Panc1 (cell line): ENCODE measurements at regions not wholly inside any gene's neighbourhood (a gene's known extent, or its start where the extent isn't known, plus 50 kb on each side); places are given as distances from the start of the nearest gene placed in this dataset.

Source experiments
- ATAC-seq: fragments of 200-7000 bp; cut with Tn5 transposase; 2 replicates; pipeline ENCODE4 v1.9.1; 2020; ENCODE audit warnings: mild to moderate bottlenecking, moderate library complexity
- BruUV-seq: library from RNA; stranded (reverse); fragments of 400-500 nt; replicated peaks from 2 replicates; lab custom pipeline; 2021; lab: Mats Ljungman, UMichigan
- CTCF ChIA-PET: fragments of 300-600 bp; sonication (Branson Sonifier 250); formaldehyde crosslinking; loops from one replicate; lab custom pipeline; 2022; ENCODE audit warnings: antibody characterized with exemption; lab: Charles Lee
- POLR2A ChIA-PET: fragments of 300-600 bp; sonication (Branson Sonifier 250); formaldehyde crosslinking; loops from one replicate; lab custom pipeline; 2022; ENCODE audit warnings: antibody characterized with exemption; lab: Charles Lee
- DNase-seq: peaks from one replicate; pipeline ENCODE4 v3.0.0-alpha.2; 2010; ENCODE audit warnings: low read depth, low spot score
- H3K27ac ChIP-seq: 2 replicates; pipeline ENCODE4 v1.5.1; 2011; ENCODE audit warnings: mild to moderate bottlenecking, low read length, inconsistent platforms
- H3K27me3 ChIP-seq: fragments of 200-500 bp; sonication (Bioruptor generic); 2 replicates; pipeline ENCODE4 v1.6.0; 2014; ENCODE audit warnings: low read length, inconsistent platforms; ENCODE audit not compliant: control insufficient read depth, insufficient read depth
- H3K36me3 ChIP-seq: fragments of 200-500 bp; sonication (Bioruptor generic); 2 replicates; pipeline ENCODE4 v1.5.1; 2014; ENCODE audit warnings: inconsistent platforms, mild to moderate bottlenecking, low read length, moderate library complexity; ENCODE audit not compliant: control insufficient read depth, insufficient read depth
- H3K4me1 ChIP-seq: 2 replicates; pipeline ENCODE4 v1.5.1; 2011; ENCODE audit warnings: inconsistent platforms, mild to moderate bottlenecking, low read length, moderate library complexity; ENCODE audit not compliant: control insufficient read depth, insufficient read depth
- H3K4me3 ChIP-seq, 2 experiments: 2 replicates each; pipeline ENCODE4 v1.5.1; 2011 to 2012; ENCODE audit warnings: low read depth in 2 of 2, low read length in 2 of 2, mild to moderate bottlenecking in 2 of 2, inconsistent platforms in 1 of 2, moderate library complexity in 1 of 2
- H3K9me3 ChIP-seq: fragments of 200-500 bp; sonication (Bioruptor generic); 2 replicates; pipeline ENCODE4 v1.5.1; 2014; ENCODE audit warnings: low read depth, mild to moderate bottlenecking, inconsistent platforms, low read length, moderate library complexity; ENCODE audit not compliant: control insufficient read depth, insufficient read depth
- POLR2AphosphoS5 ChIP-seq: IDR thresholded peaks from 2 replicates; pipeline ENCODE4 v1.6.1; 2012; ENCODE audit warnings: mild to moderate bottlenecking, low read depth, low read length, moderate library complexity
- SIN3A ChIP-seq: IDR thresholded peaks from 2 replicates; pipeline ENCODE4 v1.6.1; 2012; ENCODE audit warnings: low read depth, mild to moderate bottlenecking, low read length, moderate library complexity, borderline replicate concordance; ENCODE audit not compliant: insufficient read depth
- TCF7L2 ChIP-seq: IDR thresholded peaks from 2 replicates; pipeline ENCODE4 v1.6.1; 2011; ENCODE audit warnings: mild to moderate bottlenecking, low read depth, low read length, inconsistent platforms
- in situ Hi-C: cut with HindIII; loops from 2 replicates; pipeline ENCODE4 v1.10.0; 2016; ENCODE audit warnings: low sequenced_read_pairs, low pct_unique_long_range_greater_than_20kb
- intact Hi-C: fragments of 100-400 bp; cut with micrococcal nuclease; formaldehyde crosslinking; loops from one replicate; pipeline ENCODE4 v1.10.0; 2022; ENCODE audit not compliant: unreplicated experiment
- TF ChIP-seq, protein P1 (sequence below): fragments of 450-650 bp; IDR thresholded peaks from 2 replicates; pipeline ENCODE4 v1.5.1; 2017; ENCODE audit warnings: mild to moderate bottlenecking
- TF ChIP-seq, protein P2 (sequence below), 2 experiments: IDR thresholded peaks; 2 replicates each; pipeline ENCODE4 v1.6.1; 2011 to 2012; ENCODE audit warnings: low read depth in 2 of 2, control low read depth in 1 of 2, low read length in 1 of 2, mild to moderate bottlenecking in 1 of 2, moderate library complexity in 1 of 2; ENCODE audit not compliant: insufficient read depth in 1 of 2

DNA sequence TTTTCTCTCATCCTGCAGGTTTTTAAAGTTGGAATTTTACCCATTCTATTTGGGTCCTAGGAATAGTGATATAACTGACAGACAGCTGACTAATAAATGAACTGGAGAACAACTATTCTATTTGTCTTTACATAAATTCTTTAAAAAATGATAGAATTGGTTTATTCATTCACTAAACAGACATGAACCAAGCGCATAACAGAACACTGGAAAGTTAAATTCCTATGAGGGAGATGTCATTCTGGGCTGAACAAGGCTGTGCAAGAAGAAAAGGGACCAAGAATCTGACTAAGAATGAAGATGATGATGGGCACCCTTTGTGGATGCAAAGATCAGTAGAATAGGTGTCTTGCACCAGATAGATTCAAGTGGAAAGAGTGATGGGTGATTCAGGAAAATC, 256.3 kb upstream of the SASH1 start:
- no TSS peak for BruUV-seq
- no peak for DNase-seq
- H3K4me1 ChIP-seq, result no peaks in the 10 kb centered on the region
- H3K4me3 ChIP-seq, result no peak overlapping the region
- no peak overlapping the region for H3K27ac ChIP-seq
- TF ChIP-seq POLR2AphosphoS5 (no peak), TCF7L2 (no peak), SIN3A (no peak)
- TF ChIP-seq, protein P1, sequence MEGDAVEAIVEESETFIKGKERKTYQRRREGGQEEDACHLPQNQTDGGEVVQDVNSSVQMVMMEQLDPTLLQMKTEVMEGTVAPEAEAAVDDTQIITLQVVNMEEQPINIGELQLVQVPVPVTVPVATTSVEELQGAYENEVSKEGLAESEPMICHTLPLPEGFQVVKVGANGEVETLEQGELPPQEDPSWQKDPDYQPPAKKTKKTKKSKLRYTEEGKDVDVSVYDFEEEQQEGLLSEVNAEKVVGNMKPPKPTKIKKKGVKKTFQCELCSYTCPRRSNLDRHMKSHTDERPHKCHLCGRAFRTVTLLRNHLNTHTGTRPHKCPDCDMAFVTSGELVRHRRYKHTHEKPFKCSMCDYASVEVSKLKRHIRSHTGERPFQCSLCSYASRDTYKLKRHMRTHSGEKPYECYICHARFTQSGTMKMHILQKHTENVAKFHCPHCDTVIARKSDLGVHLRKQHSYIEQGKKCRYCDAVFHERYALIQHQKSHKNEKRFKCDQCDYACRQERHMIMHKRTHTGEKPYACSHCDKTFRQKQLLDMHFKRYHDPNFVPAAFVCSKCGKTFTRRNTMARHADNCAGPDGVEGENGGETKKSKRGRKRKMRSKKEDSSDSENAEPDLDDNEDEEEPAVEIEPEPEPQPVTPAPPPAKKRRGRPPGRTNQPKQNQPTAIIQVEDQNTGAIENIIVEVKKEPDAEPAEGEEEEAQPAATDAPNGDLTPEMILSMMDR, result no peak
- TF ChIP-seq, protein P2, sequence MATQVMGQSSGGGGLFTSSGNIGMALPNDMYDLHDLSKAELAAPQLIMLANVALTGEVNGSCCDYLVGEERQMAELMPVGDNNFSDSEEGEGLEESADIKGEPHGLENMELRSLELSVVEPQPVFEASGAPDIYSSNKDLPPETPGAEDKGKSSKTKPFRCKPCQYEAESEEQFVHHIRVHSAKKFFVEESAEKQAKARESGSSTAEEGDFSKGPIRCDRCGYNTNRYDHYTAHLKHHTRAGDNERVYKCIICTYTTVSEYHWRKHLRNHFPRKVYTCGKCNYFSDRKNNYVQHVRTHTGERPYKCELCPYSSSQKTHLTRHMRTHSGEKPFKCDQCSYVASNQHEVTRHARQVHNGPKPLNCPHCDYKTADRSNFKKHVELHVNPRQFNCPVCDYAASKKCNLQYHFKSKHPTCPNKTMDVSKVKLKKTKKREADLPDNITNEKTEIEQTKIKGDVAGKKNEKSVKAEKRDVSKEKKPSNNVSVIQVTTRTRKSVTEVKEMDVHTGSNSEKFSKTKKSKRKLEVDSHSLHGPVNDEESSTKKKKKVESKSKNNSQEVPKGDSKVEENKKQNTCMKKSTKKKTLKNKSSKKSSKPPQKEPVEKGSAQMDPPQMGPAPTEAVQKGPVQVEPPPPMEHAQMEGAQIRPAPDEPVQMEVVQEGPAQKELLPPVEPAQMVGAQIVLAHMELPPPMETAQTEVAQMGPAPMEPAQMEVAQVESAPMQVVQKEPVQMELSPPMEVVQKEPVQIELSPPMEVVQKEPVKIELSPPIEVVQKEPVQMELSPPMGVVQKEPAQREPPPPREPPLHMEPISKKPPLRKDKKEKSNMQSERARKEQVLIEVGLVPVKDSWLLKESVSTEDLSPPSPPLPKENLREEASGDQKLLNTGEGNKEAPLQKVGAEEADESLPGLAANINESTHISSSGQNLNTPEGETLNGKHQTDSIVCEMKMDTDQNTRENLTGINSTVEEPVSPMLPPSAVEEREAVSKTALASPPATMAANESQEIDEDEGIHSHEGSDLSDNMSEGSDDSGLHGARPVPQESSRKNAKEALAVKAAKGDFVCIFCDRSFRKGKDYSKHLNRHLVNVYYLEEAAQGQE (IDR thresholded peaks at IDR 0.05; ENCODE audit: insufficient read depth in 1 of 2, low read depth in 2 of 2, low read length in 1 of 2), result no peak
- H3K27me3 ChIP-seq, result no peaks in the 10 kb centered on the region
- H3K9me3 ChIP-seq, result no peaks in the 10 kb centered on the region; the same call in 1 of the 2 replicates
- H3K36me3 ChIP-seq, result no peaks in the 10 kb centered on the region
- ChIA-PET POLR2A (no interaction called here), CTCF (no interaction called here)
- intact Hi-C loops (no loop called here), in situ Hi-C loops (no loop called here)
- no peak for ATAC-seq

DNA sequence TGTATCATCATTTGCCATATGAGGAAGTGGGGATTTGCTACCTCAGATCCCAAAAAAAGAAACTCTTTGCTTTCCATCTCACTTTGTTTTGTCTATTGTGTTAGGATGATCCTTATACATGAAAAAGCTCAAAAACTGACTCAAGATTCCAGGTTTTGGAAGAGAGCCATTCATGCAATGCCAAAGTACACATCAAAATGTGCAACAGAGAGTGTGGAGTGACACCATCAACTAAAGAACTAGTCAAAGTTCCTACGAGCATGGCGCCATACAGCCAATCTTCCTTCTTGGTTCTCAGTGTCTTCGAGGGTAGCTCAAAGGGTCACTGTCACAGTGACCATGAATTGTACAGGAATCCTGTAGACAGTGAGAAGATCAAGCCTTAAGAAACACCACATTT, 255.8 kb upstream of the SASH1 start:
- H3K27me3 ChIP-seq, result no peaks in the 10 kb centered on the region
- ChIA-PET CTCF (no interaction called here), POLR2A (no interaction called here)
- in situ Hi-C loops (no loop called here), intact Hi-C loops (no loop called here)
- H3K4me3 ChIP-seq, result no peak overlapping the region
- no peak for TF ChIP-seq SIN3A
- TF ChIP-seq POLR2AphosphoS5, result no peak
- TF ChIP-seq TCF7L2, result no peak
- TF ChIP-seq, protein P2 (IDR thresholded peaks at IDR 0.05; ENCODE audit: insufficient read depth in 1 of 2, low read depth in 2 of 2, low read length in 1 of 2), result no peak
- TF ChIP-seq, protein P1, result no peak
- DNase-seq (no peak), ATAC-seq (no peak)
- no peak overlapping the region for H3K27ac ChIP-seq
- H3K36me3 ChIP-seq, result no peaks in the 10 kb centered on the region
- no peaks in the 10 kb centered on the region; the same call in 1 of the 2 replicates for H3K9me3 ChIP-seq
- no TSS peak for BruUV-seq
- H3K4me1 ChIP-seq, result no peaks in the 10 kb centered on the region
